HG02571 (cell line): ENCODE measurements at regions not wholly inside any gene's neighbourhood (a gene's known extent, or its start where the extent isn't known, plus 50 kb on each side); places are given as distances from the start of the nearest gene placed in this dataset.
"Not testable (repeated sequence)": the region's sequence is repeated elsewhere in the genome, so short reads cannot be mapped to it uniquely, and the experiment has no call there.

Source experiments
- ATAC-seq: cut with Tn5 transposase; IDR thresholded peaks from one replicate; pipeline ENCODE4 v1.9.1; 2021; ENCODE audit warnings: mild to moderate bottlenecking, moderate library complexity; ENCODE audit not compliant: unreplicated experiment

GRCh38 chr15:66882251-66883020, 180.4 kb downstream of the SMAD6 start:
- no peak for ATAC-seq

- ATAC-seq: no peak
Observed at GRCh38 chr15:66883284-66883911, 181.4 kb downstream of the SMAD6 start.

GRCh38 chr15:66884115-66884622, 181.2 kb upstream of the SMAD3 start:
- ATAC-seq: no peak

- no peak for ATAC-seq
Observed at GRCh38 chr15:66884661-66885237, 180.7 kb upstream of the SMAD3 start.

GRCh38 chr15:66885281-66885915, 180.0 kb upstream of the SMAD3 start:
- no peak for ATAC-seq

- ATAC-seq: no peak
Observed at GRCh38 chr15:66886241-66886675, 179.1 kb upstream of the SMAD3 start.

- no peak for ATAC-seq
Observed at GRCh38 chr15:66886686-66887273, 178.6 kb upstream of the SMAD3 start.

- not testable (repeated sequence) for ATAC-seq
Observed at GRCh38 chr15:66889298-66889697, 176.1 kb upstream of the SMAD3 start.

GRCh38 chr15:66891776-66892175, 173.6 kb upstream of the SMAD3 start:
- ATAC-seq: no peak

GRCh38 chr15:66893294-66893693, 172.1 kb upstream of the SMAD3 start:
- ATAC-seq: no peak

- no peak for ATAC-seq
Observed at GRCh38 chr15:66894363-66894762, 171.0 kb upstream of the SMAD3 start.

GRCh38 chr15:66894986-66895780, 170.2 kb upstream of the SMAD3 start:
- no peak for ATAC-seq

GRCh38 chr15:66895794-66896453, 169.5 kb upstream of the SMAD3 start:
- no peak for ATAC-seq

GRCh38 chr15:66896611-66897010, 168.8 kb upstream of the SMAD3 start:
- no peak for ATAC-seq

- no peak for ATAC-seq
Observed at GRCh38 chr15:66897416-66897815, 168.0 kb upstream of the SMAD3 start.

GRCh38 chr15:66897971-66898370, 167.4 kb upstream of the SMAD3 start:
- no peak for ATAC-seq

GRCh38 chr15:66898656-66899386, 166.6 kb upstream of the SMAD3 start:
- ATAC-seq: no peak

GRCh38 chr15:66899555-66900350, 165.6 kb upstream of the SMAD3 start:
- no peak for ATAC-seq
